NCI-H2196 (cell line): ENCODE measurements at regions not wholly inside any gene's neighbourhood (a gene's known extent, or its start where the extent isn't known, plus 50 kb on each side); places are given as distances from the start of the nearest gene placed in this dataset.
"Not testable (repeated sequence)": the region's sequence is repeated elsewhere in the genome, so short reads cannot be mapped to it uniquely, and the experiment has no call there.

ENCODE experiments used
- DNase-seq: peaks from one replicate; lab custom pipeline; 2025; ENCODE audit not compliant: unreplicated experiment; lab: John Stamatoyannopoulos, UW

GRCh38 chr15:94834494-94834893 lies 603.1 kb downstream of the MCTP2 start:
- DNase-seq, result no peak

GRCh38 chr15:94838281-94838680 lies 606.9 kb downstream of the MCTP2 start:
- DNase-seq, result no peak

GRCh38 chr15:94840794-94841783 lies 609.7 kb downstream of the MCTP2 start:
- no peak for DNase-seq

GRCh38 chr15:94843060-94843459 lies 611.7 kb downstream of the MCTP2 start:
- DNase-seq, result no peak

GRCh38 chr15:94844198-94844537 lies 612.8 kb downstream of the MCTP2 start:
- no peak for DNase-seq

- DNase-seq, result no peak
Observed at GRCh38 chr15:94844538-94845389, 613.4 kb downstream of the MCTP2 start.

- no peak for DNase-seq
Observed at GRCh38 chr15:94845390-94845716, 614.0 kb downstream of the MCTP2 start.

GRCh38 chr15:94847325-94847724 lies 616.0 kb downstream of the MCTP2 start:
- DNase-seq, result no peak

- no peak for DNase-seq
Observed at GRCh38 chr15:94848054-94848453, 616.7 kb downstream of the MCTP2 start.

GRCh38 chr15:94855018-94855408 lies 623.7 kb downstream of the MCTP2 start:
- DNase-seq, result no peak

- DNase-seq, result no peak
Observed at GRCh38 chr15:94855409-94856266, 624.3 kb downstream of the MCTP2 start.

- no peak for DNase-seq
Observed at GRCh38 chr15:94856267-94856854, 625.0 kb downstream of the MCTP2 start.

GRCh38 chr15:94857466-94857865 lies 626.1 kb downstream of the MCTP2 start:
- no peak for DNase-seq

GRCh38 chr15:94858011-94858410 lies 626.6 kb downstream of the MCTP2 start:
- no peak for DNase-seq

- no peak for DNase-seq
Observed at GRCh38 chr15:94858449-94858848, 627.1 kb downstream of the MCTP2 start.

- no peak for DNase-seq
Observed at GRCh38 chr15:94858920-94859319, 627.6 kb downstream of the MCTP2 start.

GRCh38 chr15:94864600-94864999 lies 633.2 kb downstream of the MCTP2 start:
- DNase-seq, result no peak

- not testable (repeated sequence) for DNase-seq
Observed at GRCh38 chr15:94868265-94868664, 636.9 kb downstream of the MCTP2 start.

- no peak for DNase-seq
Observed at GRCh38 chr15:94875550-94875949, 644.2 kb downstream of the MCTP2 start.

GRCh38 chr15:94877833-94878232 lies 646.5 kb downstream of the MCTP2 start:
- DNase-seq, result no peak
